ENCODE measurements at regions not wholly inside any gene's neighbourhood (a gene's known extent, or its start where the extent isn't known, plus 50 kb on each side); places are given as distances from the start of the nearest gene placed in this dataset.
A peak's percentile ranks its signal among the peaks of the same experiment; 100 is the strongest.

GRCh38 chr3:150202711-150203110 is 205.4 kb upstream of the TSC22D2 start:
- no peaks in the 10 kb centered on the region for H3K4me1 Mint-ChIP-seq (ENCODE audit: low read depth)
- no peaks in the 10 kb centered on the region for H3K9me3 Mint-ChIP-seq
- H3K36me3 Mint-ChIP-seq (ENCODE audit: insufficient read depth) = no peaks in the 10 kb centered on the region
- peaks cover 20% of the 10 kb centered on the region for H3K27me3 Mint-ChIP-seq (ENCODE audit: low read depth)
- no peak for DNase-seq
- no peak overlapping the region for H3K4me3 Mint-ChIP-seq
- no peak for ATAC-seq

GRCh38 chr3:150194957-150195356 is 213.1 kb upstream of the TSC22D2 start:
- H3K27me3 Mint-ChIP-seq (ENCODE audit: low read depth) = peaks cover 28% of the 10 kb centered on the region
- H3K4me1 Mint-ChIP-seq (ENCODE audit: low read depth) = no peaks in the 10 kb centered on the region
- DNase-seq = no peak
- H3K4me3 Mint-ChIP-seq = no peak overlapping the region
- peaks cover 1% of the 10 kb centered on the region for H3K9me3 Mint-ChIP-seq
- no peak for ATAC-seq
- no peaks in the 10 kb centered on the region for H3K36me3 Mint-ChIP-seq (ENCODE audit: insufficient read depth)

GRCh38 chr3:150194513-150194912 is 213.6 kb upstream of the TSC22D2 start:
- H3K27me3 Mint-ChIP-seq (ENCODE audit: low read depth) = peaks cover 28% of the 10 kb centered on the region
- no peak overlapping the region for H3K4me3 Mint-ChIP-seq
- peaks cover 6% of the 10 kb centered on the region for H3K9me3 Mint-ChIP-seq
- ATAC-seq = no peak
- H3K4me1 Mint-ChIP-seq (ENCODE audit: low read depth) = no peaks in the 10 kb centered on the region
- no peaks in the 10 kb centered on the region for H3K36me3 Mint-ChIP-seq (ENCODE audit: insufficient read depth)
- DNase-seq = no peak

GRCh38 chr3:150184426-150185071 is 213.9 kb upstream of the PFN2 start:
- Mint-ChIP-seq H3K27me3 (ENCODE audit: low read depth) (peaks cover 4% of the 10 kb centered on the region), H3K36me3 (ENCODE audit: insufficient read depth) (no peaks in the 10 kb centered on the region), H3K4me1 (ENCODE audit: low read depth) (no peaks in the 10 kb centered on the region), H3K4me3 (no peak overlapping the region), H3K9me3 (peaks cover under 1% of the 10 kb centered on the region)
- no peak for ATAC-seq
- DNase-seq = no peak

GRCh38 chr3:150183678-150184425 is 213.2 kb upstream of the PFN2 start:
- no peak overlapping the region for H3K4me3 Mint-ChIP-seq
- H3K9me3 Mint-ChIP-seq = no peaks in the 10 kb centered on the region
- H3K27me3 Mint-ChIP-seq (ENCODE audit: low read depth) = peaks cover 6% of the 10 kb centered on the region
- H3K4me1 Mint-ChIP-seq (ENCODE audit: low read depth) = no peaks in the 10 kb centered on the region
- ATAC-seq = peak; percentile 79 to 84
- DNase-seq = peak; percentile 21
- H3K36me3 Mint-ChIP-seq (ENCODE audit: insufficient read depth) = no peaks in the 10 kb centered on the region

GRCh38 chr3:150180334-150180733 is 209.6 kb upstream of the PFN2 start:
- Mint-ChIP-seq H3K4me3 (no peak overlapping the region), H3K4me1 (ENCODE audit: low read depth) (no peaks in the 10 kb centered on the region), H3K9me3 (no peaks in the 10 kb centered on the region), H3K36me3 (ENCODE audit: insufficient read depth) (no peaks in the 10 kb centered on the region), H3K27me3 (ENCODE audit: low read depth) (peaks cover 2% of the 10 kb centered on the region)
- DNase-seq = no peak
- ATAC-seq = no peak

- DNase-seq (no peak), ATAC-seq (no peak)
- peaks cover 7% of the 10 kb centered on the region for H3K27me3 Mint-ChIP-seq (ENCODE audit: low read depth)
- no peaks in the 10 kb centered on the region for H3K9me3 Mint-ChIP-seq
- H3K4me3 Mint-ChIP-seq = no peak overlapping the region
- H3K4me1 Mint-ChIP-seq (ENCODE audit: low read depth) = no peaks in the 10 kb centered on the region
- no peaks in the 10 kb centered on the region for H3K36me3 Mint-ChIP-seq (ENCODE audit: insufficient read depth)
These were observed 208.6 kb upstream of the PFN2 start for GRCh38 chr3:150179330-150179729.

GRCh38 chr3:150177673-150178381 is 207.1 kb upstream of the PFN2 start:
- H3K4me3 Mint-ChIP-seq = no peak overlapping the region
- ATAC-seq (no peak), DNase-seq (no peak)
- H3K9me3 Mint-ChIP-seq = no peaks in the 10 kb centered on the region
- H3K4me1 Mint-ChIP-seq (ENCODE audit: low read depth) = no peaks in the 10 kb centered on the region
- H3K36me3 Mint-ChIP-seq (ENCODE audit: insufficient read depth) = no peaks in the 10 kb centered on the region
- H3K27me3 Mint-ChIP-seq (ENCODE audit: low read depth) = peaks cover 8% of the 10 kb centered on the region

GRCh38 chr3:150174179-150174578 is 203.5 kb upstream of the PFN2 start:
- Mint-ChIP-seq H3K27me3 (ENCODE audit: low read depth) (peaks cover 6% of the 10 kb centered on the region), H3K4me1 (ENCODE audit: low read depth) (no peaks in the 10 kb centered on the region), H3K36me3 (ENCODE audit: insufficient read depth) (no peaks in the 10 kb centered on the region), H3K4me3 (no peak overlapping the region), H3K9me3 (no peaks in the 10 kb centered on the region)
- DNase-seq (no peak), ATAC-seq (no peak)

- DNase-seq (no peak), ATAC-seq (no peak)
- Mint-ChIP-seq H3K36me3 (ENCODE audit: insufficient read depth) (no peaks in the 10 kb centered on the region), H3K9me3 (no peaks in the 10 kb centered on the region), H3K4me3 (no peak overlapping the region), H3K27me3 (ENCODE audit: low read depth) (peaks cover 9% of the 10 kb centered on the region), H3K4me1 (ENCODE audit: low read depth) (no peaks in the 10 kb centered on the region)
These were observed 201.7 kb upstream of the PFN2 start for GRCh38 chr3:150172356-150172755.

- H3K36me3 Mint-ChIP-seq (ENCODE audit: insufficient read depth) = no peaks in the 10 kb centered on the region
- H3K9me3 Mint-ChIP-seq = no peaks in the 10 kb centered on the region
- peaks cover 9% of the 10 kb centered on the region for H3K27me3 Mint-ChIP-seq (ENCODE audit: low read depth)
- H3K4me1 Mint-ChIP-seq (ENCODE audit: low read depth) = no peaks in the 10 kb centered on the region
- DNase-seq (no peak), ATAC-seq (no peak)
- H3K4me3 Mint-ChIP-seq = no peak overlapping the region
These were observed 200.3 kb upstream of the PFN2 start for GRCh38 chr3:150170852-150171520.

GRCh38 chr3:150169330-150169940 is 198.7 kb upstream of the PFN2 start:
- Mint-ChIP-seq H3K36me3 (ENCODE audit: insufficient read depth) (no peaks in the 10 kb centered on the region), H3K4me1 (ENCODE audit: low read depth) (no peaks in the 10 kb centered on the region), H3K9me3 (no peaks in the 10 kb centered on the region), H3K4me3 (no peak overlapping the region), H3K27me3 (ENCODE audit: low read depth) (peaks cover 8% of the 10 kb centered on the region)
- DNase-seq (no peak), ATAC-seq (no peak)

GRCh38 chr3:150168698-150169097 is 198.0 kb upstream of the PFN2 start:
- no peak overlapping the region for H3K4me3 Mint-ChIP-seq
- no peaks in the 10 kb centered on the region for H3K9me3 Mint-ChIP-seq
- no peaks in the 10 kb centered on the region for H3K4me1 Mint-ChIP-seq (ENCODE audit: low read depth)
- ATAC-seq (no peak), DNase-seq (no peak)
- no peaks in the 10 kb centered on the region for H3K36me3 Mint-ChIP-seq (ENCODE audit: insufficient read depth)
- peaks cover 6% of the 10 kb centered on the region for H3K27me3 Mint-ChIP-seq (ENCODE audit: low read depth)
